CD4-positive, alpha-beta T cell (primary cell): ENCODE measurements at regions not wholly inside any gene's neighbourhood (a gene's known extent, or its start where the extent isn't known, plus 50 kb on each side); places are given as distances from the start of the nearest gene placed in this dataset.
"Not testable (repeated sequence)": the region's sequence is repeated elsewhere in the genome, so short reads cannot be mapped to it uniquely, and the experiment has no call there.

Experiments used
- ATAC-seq: fragments of 200-7000 bp; cut with Tn5 transposase; one replicate; pipeline ENCODE4 v1.10.0; 2022; ENCODE audit warnings: mild to moderate bottlenecking; ENCODE audit not compliant: poor library complexity
- CTCF ChIA-PET: fragments of 350-600 bp; sonication (Branson Sonifier 250); formaldehyde crosslinking; loops from one replicate; lab custom pipeline; 2021; ENCODE audit warnings: antibody characterized with exemption, inconsistent platforms; lab: Charles Lee
- POLR2A ChIA-PET: fragments of 350-600 bp; sonication (Branson Sonifier 250); formaldehyde crosslinking; loops from one replicate; lab custom pipeline; 2021; ENCODE audit warnings: antibody characterized with exemption, inconsistent platforms; lab: Charles Lee
- DNase-seq, 14 experiments: peaks; one replicate each; pipeline ENCODE4 v3.0.0-alpha.2; 2013 to 2020; ENCODE audit warnings: mixed read lengths in 2 of 14
- H3K27ac ChIP-seq, 2 donors: one replicate each; pipeline versions ENCODE4 v1.5.1 to v1.7.0; 2013; ENCODE audit warnings: low read length in 2 of 2, low read depth in 1 of 2, mild to moderate bottlenecking in 1 of 2
- H3K27me3 ChIP-seq, 2 experiments: 1 replicate in 1 of 2; 2 replicates in 1 of 2; pipeline versions ENCODE4 v1.6.1 to v1.7.0; 2013; ENCODE audit warnings: low read length in 2 of 2, control low read depth in 1 of 2, mild to moderate bottlenecking in 1 of 2, moderate library complexity in 1 of 2; ENCODE audit not compliant: insufficient read depth in 2 of 2, control insufficient read depth in 1 of 2
- H3K36me3 ChIP-seq: one replicate; pipeline ENCODE4 v1.6.1; 2013; ENCODE audit warnings: low read length, control low read depth; ENCODE audit not compliant: insufficient read depth
- H3K4me1 ChIP-seq: one replicate; pipeline ENCODE4 v1.6.1; 2013; ENCODE audit warnings: low read length, control low read depth; ENCODE audit not compliant: insufficient read depth
- H3K4me3 ChIP-seq: one replicate; pipeline ENCODE4 v1.5.1; 2013; ENCODE audit warnings: mild to moderate bottlenecking, low read length, moderate library complexity
- H3K9me3 ChIP-seq, 2 experiments: 1 replicate in 1 of 2; 2 replicates in 1 of 2; pipeline versions ENCODE4 v1.6.1 to v1.7.0; 2013; ENCODE audit warnings: low read length in 2 of 2, mild to moderate bottlenecking in 2 of 2, control low read depth in 1 of 2, moderate library complexity in 1 of 2; ENCODE audit not compliant: control insufficient read depth in 1 of 2, insufficient read depth in 1 of 2
- H3K27ac Mint-ChIP-seq: one replicate; pipeline ENCODE4 v1.8.0; 2020; ENCODE audit warnings: mixed read lengths
- H3K27me3 Mint-ChIP-seq: one replicate; pipeline ENCODE4 v1.8.0; 2021; ENCODE audit warnings: mixed read lengths
- H3K36me3 Mint-ChIP-seq: one replicate; pipeline ENCODE4 v1.8.0; 2021; ENCODE audit warnings: low read depth, mixed read lengths
- H3K4me1 Mint-ChIP-seq: one replicate; pipeline ENCODE4 v1.8.0; 2021; ENCODE audit warnings: low read depth, mixed read lengths
- H3K4me3 Mint-ChIP-seq: one replicate; pipeline ENCODE4 v1.8.0; 2020; ENCODE audit warnings: mild to moderate bottlenecking, mixed read lengths
- H3K9me3 Mint-ChIP-seq: one replicate; pipeline ENCODE4 v1.8.0; 2020; ENCODE audit warnings: mixed read lengths
- CTCF ChIP-seq: fragments of 200-600 bp; IDR thresholded peaks from one replicate; pipeline ENCODE4 v1.8.0; 2022; ENCODE audit warnings: antibody characterized with exemption, mild to moderate bottlenecking
- intact Hi-C, 2 experiments: fragments of 100-400 bp; cut with DNase I in 1 of 2; cut with micrococcal nuclease in 1 of 2; formaldehyde crosslinking; loops; one replicate each; pipeline versions ENCODE4 v1.15.1 to v1.9.0; 2023 to 2025; cut with DNase I, micrococcal nuclease

GRCh38 chr12:11545484-11546330 lies 103.8 kb upstream of the ETV6 start:
- H3K27me3 Mint-ChIP-seq = no peaks in the 10 kb centered on the region
- TF ChIP-seq CTCF = peak; percentile 20
- H3K36me3 Mint-ChIP-seq = no peaks in the 10 kb centered on the region
- Histone ChIP-seq H3K27me3 (no peaks in the 10 kb centered on the region), H3K4me1 (peaks cover 58% of the 10 kb centered on the region), H3K36me3 (no peaks in the 10 kb centered on the region), H3K9me3 (no peaks in the 10 kb centered on the region), H3K4me3 (peak overlapping the region; percentile 29), H3K27ac (peak overlapping the region; percentile 83 to 86)
- intact Hi-C loops = loop anchor here (1.0 to 10.0 kb wide), 4 partner anchors 9 to 381 kb away; partner anchors contain the start of gene ETV6 (in 1 of the 2)
- H3K4me1 Mint-ChIP-seq = peaks cover 74% of the 10 kb centered on the region
- no peaks in the 10 kb centered on the region for H3K9me3 Mint-ChIP-seq
- CTCF ChIA-PET = interaction anchor here (0.6 to 1.4 kb wide), 8 partner anchors 9 to 1100 kb away, joined by 3 to 6 read pairs (median 4); no protein-coding TSS in a partner anchor
- H3K27ac Mint-ChIP-seq = peak overlapping the region; percentile 93
- POLR2A ChIA-PET = interaction anchor here (0.6 to 3.0 kb wide), 39 partner anchors 8 to 1676 kb away, joined by 3 to 43 read pairs (median 4); partner anchors contain the start of genes BCL2L14, BORCS5, CLEC2B and ETV6
- DNase-seq = peak; percentile 21 to 86 (median 40)
- peak; percentile 82 for ATAC-seq
- H3K4me3 Mint-ChIP-seq = peak overlapping the region; percentile 79

DNA sequence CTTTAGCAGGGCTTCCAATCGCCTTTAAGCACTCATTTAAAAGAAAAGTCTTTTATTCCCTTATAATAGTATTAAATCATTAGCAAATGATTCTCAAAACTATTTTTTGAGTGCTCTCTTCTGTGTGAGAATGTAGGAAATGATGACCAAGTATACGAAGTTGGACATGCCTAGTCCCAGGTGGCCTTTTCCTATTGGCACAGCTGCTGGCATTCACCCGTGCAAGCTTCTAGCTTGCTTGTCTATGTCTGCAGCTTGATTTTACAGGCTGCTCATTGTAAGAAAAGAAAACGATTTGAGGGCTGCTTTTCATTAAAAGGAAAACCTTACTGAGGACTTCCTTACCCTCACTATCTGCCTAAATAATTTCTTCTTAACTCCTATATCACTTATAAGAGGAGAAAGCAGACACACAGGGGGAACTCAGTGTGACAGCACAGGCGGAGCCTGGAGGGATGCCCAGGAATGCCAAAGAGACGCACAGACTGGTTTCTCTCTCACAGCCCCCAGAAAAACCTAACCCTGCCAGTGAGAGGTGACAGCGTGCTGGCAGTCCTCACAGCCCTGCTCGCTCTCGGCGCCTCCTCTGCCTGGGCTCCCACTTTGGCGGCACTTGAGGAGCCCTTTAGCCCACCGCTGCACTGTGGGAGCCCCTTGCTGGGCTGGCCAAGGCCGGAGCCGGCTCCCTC lies 102.7 kb upstream of the ETV6 start:
- intact Hi-C loops = loop anchor here (1.0 to 10.0 kb wide), 3 partner anchors 8 to 382 kb away; no protein-coding TSS in a partner anchor
- H3K27me3 Mint-ChIP-seq, H3K9me3 Mint-ChIP-seq, H3K9me3 ChIP-seq, H3K27me3 ChIP-seq, H3K36me3 Mint-ChIP-seq, H3K36me3 ChIP-seq, ATAC-seq: not testable (repeated sequence)
- Histone ChIP-seq H3K4me3 (peak overlapping the region; percentile 29), H3K4me1 (peaks cover 48% of the 10 kb centered on the region), H3K27ac (peak overlapping the region; percentile 83 to 86)
- DNase-seq = peak in 1 of 14 experiments; percentile 24
- ChIA-PET POLR2A (interaction anchor here (0.6 to 3.0 kb wide), 20 partner anchors 9 to 1678 kb away, joined by 3 to 43 read pairs (median 6); partner anchors contain the start of genes BCL2L14, BORCS5, CLEC2B and ETV6), CTCF (interaction anchor here (0.6 to 1.4 kb wide), 6 partner anchors 12 to 1099 kb away, joined by 3 to 6 read pairs (median 3); no protein-coding TSS in a partner anchor)
- H3K27ac Mint-ChIP-seq = peak overlapping the region; percentile 93
- peak overlapping the region; percentile 79 for H3K4me3 Mint-ChIP-seq
- H3K4me1 Mint-ChIP-seq = peaks cover 65% of the 10 kb centered on the region

DNA sequence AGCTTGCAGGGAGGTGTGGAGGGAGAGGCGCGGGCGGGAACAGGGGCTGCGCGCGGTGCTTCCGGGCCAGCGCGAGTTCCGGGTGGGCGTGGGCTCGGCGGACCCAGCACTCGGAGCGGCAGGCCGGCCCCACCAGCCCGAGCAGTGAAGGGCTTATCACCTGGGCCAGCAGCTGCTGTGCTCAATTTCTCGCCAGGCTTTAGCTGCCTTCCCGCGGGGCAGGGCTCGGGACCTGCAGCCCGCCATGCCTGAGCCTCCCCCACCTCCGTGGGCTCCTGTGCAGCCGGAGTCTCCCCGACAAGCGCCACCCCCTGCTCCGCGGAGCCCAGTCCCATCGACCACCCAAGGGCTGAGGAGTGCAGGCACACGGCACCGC lies 102.2 kb upstream of the ETV6 start:
- peak overlapping the region; percentile 93 for H3K27ac Mint-ChIP-seq
- H3K27me3 Mint-ChIP-seq, CTCF ChIA-PET, H3K9me3 Mint-ChIP-seq, H3K36me3 Mint-ChIP-seq, H3K9me3 ChIP-seq, ATAC-seq, H3K27me3 ChIP-seq, H3K4me3 ChIP-seq, H3K36me3 ChIP-seq: not testable (repeated sequence)
- DNase-seq = peak in 1 of 14 experiments; percentile 37
- Histone ChIP-seq H3K27ac (peak overlapping the region in 1 of 2 donors; percentile 86), H3K4me1 (peaks cover 48% of the 10 kb centered on the region)
- POLR2A ChIA-PET = interaction anchor here (2.4 to 3.0 kb wide), 2 partner anchors 8 to 102 kb away, joined by 17 to 38 read pairs; partner anchors contain the start of gene ETV6
- intact Hi-C loops = loop anchor here (2.0 to 10.0 kb wide), 2 partner anchors 40 to 382 kb away; no protein-coding TSS in a partner anchor
- H3K4me1 Mint-ChIP-seq = peaks cover 63% of the 10 kb centered on the region
- H3K4me3 Mint-ChIP-seq = peak overlapping the region; percentile 84
